Loucy (cell line): ENCODE measurements at regions not wholly inside any gene's neighbourhood (a gene's known extent, or its start where the extent isn't known, plus 50 kb on each side); places are given as distances from the start of the nearest gene placed in this dataset.

Experiments
- CTCF ChIP-seq: fragments of 200-600 bp; sonication (generic); conservative IDR thresholded peaks from 2 replicates; pipeline ENCODE4 v1.5.1; 2014; ENCODE audit warnings: mild to moderate bottlenecking, antibody characterized with exemption, low read length
- EZH2phosphoT487 ChIP-seq: fragments of 200-600 bp; IDR thresholded peaks from 2 replicates; pipeline ENCODE4 v1.6.1; 2018; ENCODE audit warnings: antibody characterized with exemption, mild to moderate bottlenecking, moderate library complexity, borderline replicate concordance

- TF ChIP-seq CTCF (no peak), EZH2phosphoT487 (no peak)
These were observed 839.6 kb downstream of the TSN start for GRCh38 chr2:122595065-122595464.
